SU-DHL-6 (cell line): ENCODE measurements at regions not wholly inside any gene's neighbourhood (a gene's known extent, or its start where the extent isn't known, plus 50 kb on each side); places are given as distances from the start of the nearest gene placed in this dataset.

Experiments used
- H2AFZ ChIP-seq: fragments of 200-600 bp; sonication (generic); 2 replicates; pipeline ENCODE4 v1.6.1; 2014; ENCODE audit warnings: low read depth, mild to moderate bottlenecking, moderate library complexity, mixed read lengths, antibody characterized with exemption, low read length; ENCODE audit not compliant: severe bottlenecking
- H3F3A ChIP-seq: fragments of 200-600 bp; shearing (Covaris generic); 2 replicates; pipeline ENCODE4 v1.6.0; 2016; ENCODE audit warnings: antibody characterized with exemption, mild to moderate bottlenecking; ENCODE audit not compliant: insufficient read depth
- H3K27ac ChIP-seq: fragments of 200-600 bp; sonication (generic); 2 replicates; pipeline ENCODE4 v1.5.1; 2016; ENCODE audit warnings: low read depth, mild to moderate bottlenecking, low read length, moderate library complexity, mixed read lengths
- H3K27me3 ChIP-seq: fragments of 200-600 bp; sonication (generic), shearing (Covaris generic); 2 replicates; pipeline ENCODE4 v1.6.0; 2014; ENCODE audit warnings: mild to moderate bottlenecking, low read length
- H3K36me3 ChIP-seq: fragments of 200-600 bp; sonication (generic); 2 replicates; pipeline ENCODE4 v1.6.1; 2014; ENCODE audit warnings: mild to moderate bottlenecking, low read length, mixed read lengths
- H3K4me2 ChIP-seq: fragments of 300-600, 200-600 bp; shearing (Covaris generic), sonication (generic); 2 replicates; pipeline ENCODE4 v1.6.0; 2014; ENCODE audit warnings: low read length, low read depth, mild to moderate bottlenecking; ENCODE audit not compliant: poor library complexity, severe bottlenecking
- H3K4me3 ChIP-seq: fragments of 200-600 bp; sonication (generic); 2 replicates; pipeline ENCODE4 v1.5.1; 2014; ENCODE audit warnings: antibody characterized with exemption, low read length, mild to moderate bottlenecking, mixed read lengths; ENCODE audit not compliant: insufficient read depth, poor library complexity, severe bottlenecking
- H3K79me2 ChIP-seq: fragments of 200-600 bp; sonication (generic); 2 replicates; pipeline ENCODE4 v1.6.1; 2014; ENCODE audit warnings: mild to moderate bottlenecking, low read length, moderate library complexity; ENCODE audit not compliant: insufficient read depth
- H3K9ac ChIP-seq: fragments of 200-600 bp; sonication (generic); 2 replicates; pipeline ENCODE4 v1.7.0; 2014; ENCODE audit warnings: mild to moderate bottlenecking, low read length
- H3K9me2 ChIP-seq: fragments of 200-600 bp; sonication (generic); replicated peaks from 2 replicates; pipeline ENCODE4 v1.6.1; 2014; ENCODE audit warnings: low read length; ENCODE audit not compliant: insufficient read depth
- H3K9me3 ChIP-seq: fragments of 200-600 bp; sonication (generic); 2 replicates; pipeline ENCODE4 v1.6.1; 2014; ENCODE audit warnings: low read length, mixed read lengths; ENCODE audit not compliant: insufficient read depth
- H4K20me1 ChIP-seq: fragments of 200-600 bp; sonication (generic); 2 replicates; pipeline ENCODE4 v1.6.1; 2014; ENCODE audit warnings: low read depth, mild to moderate bottlenecking, antibody characterized with exemption, low read length, moderate library complexity, mixed read lengths
- CTCF ChIP-seq: fragments of 200-600 bp; sonication (generic); IDR thresholded peaks from one replicate; pipeline ENCODE4 v1.5.1; 2017; ENCODE audit warnings: antibody characterized with exemption, mild to moderate bottlenecking, low read length, moderate library complexity; ENCODE audit not compliant: insufficient read depth, poor library complexity, severe bottlenecking
- EZH2phosphoT487 ChIP-seq: fragments of 200-600 bp; sonication (generic), shearing (Covaris generic); conservative IDR thresholded peaks from 2 replicates; pipeline ENCODE4 v1.6.1; 2018; ENCODE audit warnings: mild to moderate bottlenecking, antibody characterized with exemption, low read length, moderate library complexity, mixed read lengths

- no peaks in the 10 kb centered on the region for H3K9me3 ChIP-seq
- no peaks in the 10 kb centered on the region for H3K79me2 ChIP-seq
- no peak overlapping the region for H3K27ac ChIP-seq
- no peaks in the 10 kb centered on the region for H3K27me3 ChIP-seq
- no peak overlapping the region for H3K4me3 ChIP-seq
- no peak for TF ChIP-seq CTCF
- TF ChIP-seq EZH2phosphoT487: no peak
- no peak overlapping the region for H3K9ac ChIP-seq
- H4K20me1 ChIP-seq: no peaks in the 10 kb centered on the region
- no peak overlapping the region for H2AFZ ChIP-seq
- H3K36me3 ChIP-seq: no peaks in the 10 kb centered on the region
- H3K4me2 ChIP-seq: no peak overlapping the region
- no peaks in the 10 kb centered on the region for H3K9me2 ChIP-seq
- H3F3A ChIP-seq: no peaks in the 10 kb centered on the region
Measured at GRCh38 chr4:189367832-189368231, 572.8 kb upstream of the FRG1 start.

GRCh38 chr4:189374176-189374575 is 566.5 kb upstream of the FRG1 start:
- Histone ChIP-seq H3K9me3 (0 out of 2 replicates have a peak, but pooled peaks cover 1% of the 10 kb centered on the region), H4K20me1 (no peaks in the 10 kb centered on the region), H2AFZ (no peak overlapping the region), H3K4me2 (no peak overlapping the region), H3F3A (no peaks in the 10 kb centered on the region), H3K9me2 (no peaks in the 10 kb centered on the region), H3K27ac (no peak overlapping the region), H3K9ac (no peak overlapping the region), H3K4me3 (no peak overlapping the region), H3K27me3 (no peaks in the 10 kb centered on the region), H3K79me2 (no peaks in the 10 kb centered on the region), H3K36me3 (no peaks in the 10 kb centered on the region)
- TF ChIP-seq EZH2phosphoT487: no peak
- TF ChIP-seq CTCF: no peak

GRCh38 chr4:189376901-189377300 is 563.8 kb upstream of the FRG1 start:
- H3K9me2 ChIP-seq: no peaks in the 10 kb centered on the region
- no peaks in the 10 kb centered on the region for H3K36me3 ChIP-seq
- H3K79me2 ChIP-seq: no peaks in the 10 kb centered on the region
- H3K27ac ChIP-seq: no peak overlapping the region
- no peaks in the 10 kb centered on the region for H3F3A ChIP-seq
- no peak overlapping the region for H3K9ac ChIP-seq
- H3K9me3 ChIP-seq: 0 out of 2 replicates have a peak, but pooled peaks cover 4% of the 10 kb centered on the region
- H3K4me3 ChIP-seq: no peak overlapping the region
- no peaks in the 10 kb centered on the region for H3K27me3 ChIP-seq
- TF ChIP-seq CTCF (no peak), EZH2phosphoT487 (no peak)
- H4K20me1 ChIP-seq: no peaks in the 10 kb centered on the region
- no peak overlapping the region for H2AFZ ChIP-seq
- H3K4me2 ChIP-seq: no peak overlapping the region
